ENCODE measurements at regions not wholly inside any gene's neighbourhood (a gene's known extent, or its start where the extent isn't known, plus 50 kb on each side); places are given as distances from the start of the nearest gene placed in this dataset.

DNA sequence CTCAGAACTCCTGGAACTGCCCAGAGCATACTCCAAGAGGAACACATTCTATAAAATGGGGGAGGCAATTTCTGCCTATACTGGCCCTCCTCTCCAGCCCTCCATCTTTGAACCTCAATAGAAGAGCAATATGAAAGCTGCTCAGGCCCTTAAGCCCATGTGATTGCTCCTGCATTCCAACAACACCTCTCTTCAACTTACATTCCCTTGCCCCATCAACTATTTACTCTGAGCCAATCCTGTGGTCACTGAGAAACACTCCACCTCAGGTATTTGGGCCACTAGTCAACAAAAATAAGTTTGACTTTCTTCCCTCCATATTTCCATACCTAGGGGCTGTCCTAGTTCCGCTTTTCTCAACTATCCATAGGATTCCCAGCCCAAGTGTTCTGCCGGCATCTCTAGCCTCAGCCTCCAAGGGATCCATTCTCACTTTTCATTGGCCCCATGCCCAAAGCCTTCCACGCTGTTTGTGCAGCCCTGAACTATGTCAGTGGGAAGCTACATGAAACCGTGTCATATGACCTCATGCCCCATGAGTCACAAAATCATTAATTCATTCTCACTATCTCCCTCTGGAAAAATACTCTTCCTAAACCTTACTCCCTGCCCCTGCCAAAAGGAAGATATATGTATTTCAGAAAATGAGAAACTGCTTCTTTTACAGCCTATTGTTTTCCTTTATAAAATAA lies 61.6 kb downstream of the GJD2 start:
- intact Hi-C loops (cut with micrococcal nuclease; ENCODE audit: unreplicated experiment), result no loop called here
- Histone ChIP-seq H3K27ac (ENCODE audit: low read depth, low read length, poor library complexity, severe bottlenecking) (no peak overlapping the region), H4K20me1 (ENCODE audit: insufficient read depth, low read length) (no peaks in the 10 kb centered on the region), H3K4me2 (ENCODE audit: low read length) (no peak overlapping the region), H3K36me3 (ENCODE audit: insufficient read depth, low read length) (no peaks in the 10 kb centered on the region), H3K9me2 (ENCODE audit: insufficient read depth, low read length) (no peaks in the 10 kb centered on the region), H3K4me3 (ENCODE audit: low read depth, low read length, poor library complexity, severe bottlenecking) (no peak overlapping the region), H3K9me3 (ENCODE audit: low read length) (no peaks in the 10 kb centered on the region), H3K79me2 (ENCODE audit: insufficient read depth, low read depth, low read length) (no peaks in the 10 kb centered on the region), H2AFZ (ENCODE audit: low read length) (no peak overlapping the region), H3K4me1 (ENCODE audit: insufficient read depth, low read length, poor library complexity, severe bottlenecking) (no peaks in the 10 kb centered on the region)
- no TSS peak for BruUV-seq (replicated peaks)
- ChIA-PET CTCF (ENCODE audit: unreplicated experiment) (no interaction called here), POLR2A (interaction anchor here (0.6 kb wide), 1 partner anchor 195 kb away, joined by 3 read pairs; no protein-coding TSS in a partner anchor)
- no peak for DNase-seq (ENCODE audit: low spot score)
- TF ChIP-seq, protein P1, sequence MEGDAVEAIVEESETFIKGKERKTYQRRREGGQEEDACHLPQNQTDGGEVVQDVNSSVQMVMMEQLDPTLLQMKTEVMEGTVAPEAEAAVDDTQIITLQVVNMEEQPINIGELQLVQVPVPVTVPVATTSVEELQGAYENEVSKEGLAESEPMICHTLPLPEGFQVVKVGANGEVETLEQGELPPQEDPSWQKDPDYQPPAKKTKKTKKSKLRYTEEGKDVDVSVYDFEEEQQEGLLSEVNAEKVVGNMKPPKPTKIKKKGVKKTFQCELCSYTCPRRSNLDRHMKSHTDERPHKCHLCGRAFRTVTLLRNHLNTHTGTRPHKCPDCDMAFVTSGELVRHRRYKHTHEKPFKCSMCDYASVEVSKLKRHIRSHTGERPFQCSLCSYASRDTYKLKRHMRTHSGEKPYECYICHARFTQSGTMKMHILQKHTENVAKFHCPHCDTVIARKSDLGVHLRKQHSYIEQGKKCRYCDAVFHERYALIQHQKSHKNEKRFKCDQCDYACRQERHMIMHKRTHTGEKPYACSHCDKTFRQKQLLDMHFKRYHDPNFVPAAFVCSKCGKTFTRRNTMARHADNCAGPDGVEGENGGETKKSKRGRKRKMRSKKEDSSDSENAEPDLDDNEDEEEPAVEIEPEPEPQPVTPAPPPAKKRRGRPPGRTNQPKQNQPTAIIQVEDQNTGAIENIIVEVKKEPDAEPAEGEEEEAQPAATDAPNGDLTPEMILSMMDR (conservative IDR thresholded peaks at IDR 0.05; ENCODE audit: low read length), result no peak
- TF ChIP-seq EZH2phosphoT487 (IDR thresholded peaks at IDR 0.05; ENCODE audit: borderline replicate concordance, low read depth, low read length), result no peak

DNA sequence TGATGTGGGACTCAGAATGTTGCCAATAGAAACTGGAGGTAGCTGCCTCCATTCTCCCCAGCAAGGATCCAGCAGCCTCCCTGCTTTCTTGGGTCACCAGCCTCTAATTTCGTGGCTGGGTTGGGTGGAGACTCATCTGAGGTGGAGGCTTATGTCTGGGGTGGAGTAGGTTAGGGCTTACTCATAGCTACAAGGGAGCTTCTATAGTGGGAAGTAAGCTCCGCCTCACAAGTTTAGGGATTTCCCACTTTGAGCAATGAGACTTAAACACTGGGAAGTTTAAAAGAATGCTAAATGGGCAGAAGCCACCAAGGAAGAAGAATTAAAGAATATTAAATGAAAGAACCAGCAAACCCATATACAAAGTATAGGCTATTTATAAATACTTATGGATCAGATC lies 63.8 kb downstream of the GJD2 start:
- no peak for TF ChIP-seq EZH2phosphoT487 (IDR thresholded peaks at IDR 0.05; ENCODE audit: borderline replicate concordance, low read depth, low read length)
- TF ChIP-seq, protein P1 (conservative IDR thresholded peaks at IDR 0.05; ENCODE audit: low read length), result no peak
- Histone ChIP-seq H2AFZ (ENCODE audit: low read length) (no peak overlapping the region), H3K9me3 (ENCODE audit: low read length) (no peaks in the 10 kb centered on the region), H3K4me1 (ENCODE audit: insufficient read depth, low read length, poor library complexity, severe bottlenecking) (no peaks in the 10 kb centered on the region), H3K4me3 (ENCODE audit: low read depth, low read length, poor library complexity, severe bottlenecking) (no peak overlapping the region), H4K20me1 (ENCODE audit: insufficient read depth, low read length) (no peaks in the 10 kb centered on the region), H3K79me2 (ENCODE audit: insufficient read depth, low read depth, low read length) (no peaks in the 10 kb centered on the region), H3K4me2 (ENCODE audit: low read length) (no peak overlapping the region), H3K36me3 (ENCODE audit: insufficient read depth, low read length) (no peaks in the 10 kb centered on the region), H3K27ac (ENCODE audit: low read depth, low read length, poor library complexity, severe bottlenecking) (no peak overlapping the region), H3K9me2 (ENCODE audit: insufficient read depth, low read length) (no peaks in the 10 kb centered on the region)
- no TSS peak for BruUV-seq (replicated peaks)
- POLR2A ChIA-PET, result no interaction called here
- DNase-seq (ENCODE audit: low spot score), result no peak
- CTCF ChIA-PET (ENCODE audit: unreplicated experiment), result no interaction called here
- intact Hi-C loops (cut with micrococcal nuclease; ENCODE audit: unreplicated experiment), result no loop called here

DNA sequence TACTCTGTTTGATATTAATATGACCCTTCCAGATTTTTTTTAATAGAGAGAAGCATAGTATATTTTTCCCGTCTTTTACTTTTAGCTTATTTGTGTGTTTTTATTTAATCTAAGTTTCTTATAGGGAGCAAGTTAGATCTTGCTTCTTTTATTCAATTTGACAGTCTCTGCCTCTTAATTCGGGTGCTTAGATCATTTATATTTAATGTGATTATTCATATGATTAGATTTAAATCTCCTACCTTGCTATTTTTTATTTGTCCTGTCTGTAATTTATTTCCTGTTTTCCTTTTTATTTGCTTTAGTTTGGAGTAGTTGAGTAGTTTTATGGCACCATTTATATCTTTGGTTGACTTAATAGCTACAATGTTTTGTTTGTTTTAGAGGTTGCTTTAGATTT lies 66.1 kb downstream of the GJD2 start:
- H3K4me3 ChIP-seq (ENCODE audit: low read depth, low read length, poor library complexity, severe bottlenecking), result no peak overlapping the region
- intact Hi-C loops (cut with micrococcal nuclease; ENCODE audit: unreplicated experiment), result no loop called here

More for the DNA sequence above, 66.1 kb downstream of the GJD2 start:
- H3K9me2 ChIP-seq (ENCODE audit: insufficient read depth, low read length), result no peaks in the 10 kb centered on the region
- no peaks in the 10 kb centered on the region for H3K36me3 ChIP-seq (ENCODE audit: insufficient read depth, low read length)
- no peak for DNase-seq (ENCODE audit: low spot score)
- no peaks in the 10 kb centered on the region for H4K20me1 ChIP-seq (ENCODE audit: insufficient read depth, low read length)
- POLR2A ChIA-PET, result no interaction called here
- no peaks in the 10 kb centered on the region for H3K79me2 ChIP-seq (ENCODE audit: insufficient read depth, low read depth, low read length)
- TF ChIP-seq, protein P1 (conservative IDR thresholded peaks at IDR 0.05; ENCODE audit: low read length), result no peak
- no peak for TF ChIP-seq EZH2phosphoT487 (IDR thresholded peaks at IDR 0.05; ENCODE audit: borderline replicate concordance, low read depth, low read length)
- H2AFZ ChIP-seq (ENCODE audit: low read length), result no peak overlapping the region
- H3K4me1 ChIP-seq (ENCODE audit: insufficient read depth, low read length, poor library complexity, severe bottlenecking), result no peaks in the 10 kb centered on the region
- no peak overlapping the region for H3K27ac ChIP-seq (ENCODE audit: low read depth, low read length, poor library complexity, severe bottlenecking)
- H3K9me3 ChIP-seq (ENCODE audit: low read length), result no peaks in the 10 kb centered on the region
- H3K4me2 ChIP-seq (ENCODE audit: low read length), result no peak overlapping the region
- BruUV-seq (replicated peaks), result no TSS peak
- CTCF ChIA-PET (ENCODE audit: unreplicated experiment), result no interaction called here

Measured in OCI-LY7 (cell line).